ENCODE measurements at regions not wholly inside any gene's neighbourhood (a gene's known extent, or its start where the extent isn't known, plus 50 kb on each side); places are given as distances from the start of the nearest gene placed in this dataset.
"Not testable (repeated sequence)": the region's sequence is repeated elsewhere in the genome, so short reads cannot be mapped to it uniquely, and the experiment has no call there.

- H3K9me3 ChIP-seq (replicated peaks in 1 of 3), result no peaks in the 10 kb centered on the region
- H3K36me3 ChIP-seq (replicated peaks in 1 of 2), result no peaks in the 10 kb centered on the region
- peaks cover 9% of the 10 kb centered on the region for H3K27me3 ChIP-seq
- intact Hi-C loops (cut with DNase I), result no loop called here
- no peaks in the 10 kb centered on the region for H3K4me1 ChIP-seq (replicated peaks in 1 of 2)
- H3K27ac ChIP-seq, result no peak overlapping the region
- no peak for TF ChIP-seq CTCF (IDR thresholded peaks at IDR 0.05)
- TF ChIP-seq POLR2A (IDR thresholded peaks at IDR 0.05), result no peak
- no peak overlapping the region for H3K4me3 ChIP-seq
- DNase-seq, result no peak
- 45 to 59% (median 53%) methylated on average over 6 of the region's 6 CpGs for WGBS, 4 donors
These were observed 98.4 kb upstream of the FRMD4A start for GRCh38 chr10:14429043-14429700.

- no peaks in the 10 kb centered on the region for H3K4me1 ChIP-seq (replicated peaks in 1 of 2)
- no peak for DNase-seq
- H3K9me3 ChIP-seq (replicated peaks in 1 of 3), result no peaks in the 10 kb centered on the region
- H3K27ac ChIP-seq, result no peak overlapping the region
- 83 to 97% (median 92%) methylated on average over 1 of the region's 1 CpG for WGBS, 4 donors
- no peak for TF ChIP-seq POLR2A (IDR thresholded peaks at IDR 0.05)
- H3K4me3 ChIP-seq, result no peak overlapping the region
- no peaks in the 10 kb centered on the region for H3K36me3 ChIP-seq (replicated peaks in 1 of 2)
- H3K27me3 ChIP-seq, result peaks cover 9% of the 10 kb centered on the region
- intact Hi-C loops (cut with DNase I), result no loop called here
These were observed 94.3 kb upstream of the FRMD4A start for GRCh38 chr10:14425034-14425433.

- H3K27me3 ChIP-seq, result peaks cover 6% of the 10 kb centered on the region
- DNase-seq, result no peak
- no peaks in the 10 kb centered on the region for H3K36me3 ChIP-seq (replicated peaks in 1 of 2)
- H3K9me3 ChIP-seq (replicated peaks in 1 of 3), result no peaks in the 10 kb centered on the region
- no peaks in the 10 kb centered on the region for H3K4me1 ChIP-seq (replicated peaks in 1 of 2)
- H3K27ac ChIP-seq, result no peak overlapping the region
- whole genome bisulfite sequencing, 4 donors, result 65 to 73% (median 69%) methylated on average over 6 of the region's 6 CpGs
- intact Hi-C loops (cut with DNase I), result no loop called here
- TF ChIP-seq POLR2A (IDR thresholded peaks at IDR 0.05), result no peak
- TF ChIP-seq CTCF (IDR thresholded peaks at IDR 0.05), result no peak
- H3K4me3 ChIP-seq, result no peak overlapping the region
These were observed 92.5 kb upstream of the FRMD4A start for GRCh38 chr10:14423111-14423744.

- DNase-seq, result no peak
- Histone ChIP-seq H3K4me1 (replicated peaks in 1 of 2) (no peaks in the 10 kb centered on the region), H3K4me3 (no peak overlapping the region), H3K27me3 (peaks cover under 1% of the 10 kb centered on the region), H3K9me3 (replicated peaks in 1 of 3) (no peaks in the 10 kb centered on the region), H3K27ac (no peak overlapping the region), H3K36me3 (replicated peaks in 1 of 2) (no peaks in the 10 kb centered on the region)
- TF ChIP-seq CTCF (IDR thresholded peaks at IDR 0.05), result no peak
- TF ChIP-seq POLR2A (IDR thresholded peaks at IDR 0.05), result no peak
- intact Hi-C loops (cut with DNase I), result no loop called here
- WGBS, 4 donors, result 72 to 88% (median 74%) methylated on average over 2 of the region's 2 CpGs
These were observed 91.7 kb upstream of the FRMD4A start for GRCh38 chr10:14422431-14422830.

GRCh38 chr10:14421941-14422340 is 91.2 kb upstream of the FRMD4A start:
- 48 to 75% (median 60%) methylated on average over 3 of the region's 3 CpGs for WGBS, 4 donors
- H3K27me3 ChIP-seq, result no peaks in the 10 kb centered on the region

GRCh38 chr10:14417336-14417735 is 86.6 kb upstream of the FRMD4A start:
- intact Hi-C loops (cut with DNase I); H3K4me3 ChIP-seq; H3K27me3 ChIP-seq; H3K4me1 ChIP-seq (replicated peaks in 1 of 2); H3K27ac ChIP-seq; H3K9me3 ChIP-seq (replicated peaks in 1 of 3); DNase-seq; H3K36me3 ChIP-seq (replicated peaks in 1 of 2): not testable (repeated sequence)
- WGBS, 4 donors, result 80 to 100% (median 94%) methylated on average over 2 of the region's 2 CpGs

More at GRCh38 chr10:14421941-14422340, 91.2 kb upstream of the FRMD4A start:
- H3K9me3 ChIP-seq (replicated peaks in 1 of 3), result no peaks in the 10 kb centered on the region
- no peak overlapping the region for H3K4me3 ChIP-seq
- intact Hi-C loops (cut with DNase I), result no loop called here
- no peak for DNase-seq
- no peak for TF ChIP-seq CTCF (IDR thresholded peaks at IDR 0.05)
- no peak for TF ChIP-seq POLR2A (IDR thresholded peaks at IDR 0.05)
- H3K4me1 ChIP-seq (replicated peaks in 1 of 2), result no peaks in the 10 kb centered on the region
- no peaks in the 10 kb centered on the region for H3K36me3 ChIP-seq (replicated peaks in 1 of 2)
- no peak overlapping the region for H3K27ac ChIP-seq
